ENCODE measurements at regions not wholly inside any gene's neighbourhood (a gene's known extent, or its start where the extent isn't known, plus 50 kb on each side); places are given as distances from the start of the nearest gene placed in this dataset.

DNA sequence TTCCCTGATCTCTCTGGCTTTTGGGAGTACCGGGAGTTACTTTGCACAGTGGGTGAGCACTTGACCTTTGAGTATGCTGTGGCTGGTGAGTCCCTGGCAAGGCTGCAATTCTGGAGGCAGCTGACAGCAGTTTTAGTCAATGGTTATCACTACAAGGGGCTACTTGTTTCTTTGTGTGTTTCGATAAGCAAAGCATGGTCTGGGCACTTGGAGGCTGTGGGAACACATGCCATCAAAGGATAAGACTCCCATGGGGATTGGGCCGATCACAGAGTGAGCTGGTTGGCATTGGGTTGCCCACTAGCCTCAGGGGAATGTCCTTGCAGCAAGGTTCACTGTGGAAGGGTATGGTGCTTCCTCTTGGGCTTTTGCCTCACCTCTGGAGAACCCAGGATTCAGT lies 208.2 kb downstream of the SNX13 start:
- TF ChIP-seq, protein P1, sequence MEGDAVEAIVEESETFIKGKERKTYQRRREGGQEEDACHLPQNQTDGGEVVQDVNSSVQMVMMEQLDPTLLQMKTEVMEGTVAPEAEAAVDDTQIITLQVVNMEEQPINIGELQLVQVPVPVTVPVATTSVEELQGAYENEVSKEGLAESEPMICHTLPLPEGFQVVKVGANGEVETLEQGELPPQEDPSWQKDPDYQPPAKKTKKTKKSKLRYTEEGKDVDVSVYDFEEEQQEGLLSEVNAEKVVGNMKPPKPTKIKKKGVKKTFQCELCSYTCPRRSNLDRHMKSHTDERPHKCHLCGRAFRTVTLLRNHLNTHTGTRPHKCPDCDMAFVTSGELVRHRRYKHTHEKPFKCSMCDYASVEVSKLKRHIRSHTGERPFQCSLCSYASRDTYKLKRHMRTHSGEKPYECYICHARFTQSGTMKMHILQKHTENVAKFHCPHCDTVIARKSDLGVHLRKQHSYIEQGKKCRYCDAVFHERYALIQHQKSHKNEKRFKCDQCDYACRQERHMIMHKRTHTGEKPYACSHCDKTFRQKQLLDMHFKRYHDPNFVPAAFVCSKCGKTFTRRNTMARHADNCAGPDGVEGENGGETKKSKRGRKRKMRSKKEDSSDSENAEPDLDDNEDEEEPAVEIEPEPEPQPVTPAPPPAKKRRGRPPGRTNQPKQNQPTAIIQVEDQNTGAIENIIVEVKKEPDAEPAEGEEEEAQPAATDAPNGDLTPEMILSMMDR (conservative IDR thresholded peaks at IDR 0.05; ENCODE audit: low read length) = no peak
- no peak for TF ChIP-seq EZH2phosphoT487 (IDR thresholded peaks at IDR 0.05; ENCODE audit: borderline replicate concordance, low read depth, low read length)

All from OCI-LY7 (cell line).